ENCODE measurements at regions not wholly inside any gene's neighbourhood (a gene's known extent, or its start where the extent isn't known, plus 50 kb on each side); places are given as distances from the start of the nearest gene placed in this dataset.

GRCh38 chr3:118137778-118138177, 896.9 kb downstream of the IGSF11 start:
- TF ChIP-seq PKNOX1 (IDR thresholded peaks at IDR 0.05), result no peak
- no peak for TF ChIP-seq TARDBP (IDR thresholded peaks at IDR 0.05)
- TF ChIP-seq CTBP1 (IDR thresholded peaks at IDR 0.05; ENCODE audit: borderline replicate concordance), result no peak
- no peak for TF ChIP-seq ELF4 (IDR thresholded peaks at IDR 0.05)
- no peak for TF ChIP-seq FOXK2 (IDR thresholded peaks at IDR 0.05)
- TF ChIP-seq FOXM1 (IDR thresholded peaks at IDR 0.05; ENCODE audit: borderline replicate concordance), result no peak
- no peak for TF ChIP-seq SP1 (IDR thresholded peaks at IDR 0.05)
- TF ChIP-seq ZNF384 (IDR thresholded peaks at IDR 0.05), result no peak
- no peak for TF ChIP-seq HDGF (IDR thresholded peaks at IDR 0.05; ENCODE audit: borderline replicate concordance)
- no peak for TF ChIP-seq SUZ12 (IDR thresholded peaks at IDR 0.05)
- TF ChIP-seq NFRKB (IDR thresholded peaks at IDR 0.05), result no peak
- no peak for TF ChIP-seq BHLHE40 (IDR thresholded peaks at IDR 0.05; ENCODE audit: borderline replicate concordance)
- TF ChIP-seq FOXA1 (IDR thresholded peaks at IDR 0.05), result no peak
- TF ChIP-seq LEF1 (IDR thresholded peaks at IDR 0.05; ENCODE audit: borderline replicate concordance), result no peak
